RCC 7860 (cell line): ENCODE measurements at regions not wholly inside any gene's neighbourhood (a gene's known extent, or its start where the extent isn't known, plus 50 kb on each side); places are given as distances from the start of the nearest gene placed in this dataset.

Experiments used
- DNase-seq: peaks from one replicate; pipeline ENCODE4 v3.0.0-alpha.2; 2015; ENCODE audit warnings: low spot score
- FAIRE-seq: peaks from 2 replicates; lab custom pipeline; 2012; peaks lifted over from hg19 to GRCh38; lab: Jason Lieb, UNC

DNA sequence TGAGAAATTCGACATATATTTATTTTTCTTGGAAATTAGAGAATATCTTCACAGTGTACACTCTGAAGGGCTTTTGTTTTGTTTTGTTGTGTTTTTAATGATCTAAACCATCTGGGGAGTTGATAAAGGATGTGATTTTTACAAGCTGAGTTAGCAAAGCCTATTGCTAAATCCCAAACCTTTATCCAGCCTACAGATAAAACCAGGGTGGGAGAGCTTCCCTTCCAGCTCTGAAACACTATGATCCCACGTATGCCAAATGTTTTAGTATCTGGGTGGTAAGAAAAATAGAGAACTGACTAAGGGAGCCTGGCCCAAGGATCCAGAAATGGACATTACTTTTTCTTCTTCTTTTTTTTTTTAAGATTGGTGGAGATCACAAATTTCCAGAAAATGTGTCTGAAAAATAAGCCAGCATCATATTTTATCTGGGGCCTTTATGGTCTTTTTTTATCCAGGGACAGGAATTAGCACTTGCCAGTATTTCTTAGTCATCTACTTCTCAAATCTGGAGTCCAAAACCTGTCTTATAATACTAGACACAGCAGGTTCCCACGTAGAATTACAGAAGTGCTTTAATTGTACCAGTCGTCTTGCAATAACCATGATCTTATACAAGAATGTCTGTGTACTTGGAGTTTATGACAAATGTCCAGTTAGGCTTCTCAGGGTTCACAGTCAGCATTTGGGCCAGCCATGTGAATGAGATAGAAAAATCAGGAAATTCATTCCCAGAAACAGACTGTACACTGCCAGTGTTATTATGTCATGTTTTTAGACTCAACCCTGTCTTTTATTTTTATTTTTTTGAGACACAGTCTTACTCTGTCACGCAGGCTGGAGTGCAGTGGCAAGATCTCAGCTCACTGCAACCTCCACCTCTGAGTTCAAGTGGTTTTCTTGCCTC is 290.8 kb upstream of the MPDZ start:
- DNase-seq, result no peak

DNA sequence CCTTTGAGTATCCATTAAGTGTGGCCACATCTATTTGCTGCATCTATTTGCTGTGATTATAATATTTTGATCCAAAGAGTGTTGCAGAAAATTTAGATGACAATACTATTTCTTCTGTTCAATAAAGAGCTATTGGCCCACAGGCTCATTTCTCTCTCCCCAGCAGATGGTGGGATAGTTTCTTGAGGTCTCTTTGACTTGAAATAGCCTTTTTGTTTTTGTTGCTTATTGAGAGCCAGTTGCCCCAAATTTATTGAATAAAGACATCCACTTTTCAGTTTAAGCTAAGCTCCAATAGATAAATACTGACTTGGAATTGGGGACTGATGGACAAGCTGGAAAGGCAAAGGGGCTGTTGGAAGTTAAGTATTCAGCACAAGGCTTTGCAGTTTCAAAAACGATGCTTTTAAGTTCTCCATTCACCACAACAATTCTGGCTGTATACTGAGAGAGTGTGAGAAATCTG is 290.1 kb upstream of the MPDZ start:
- FAIRE-seq, result no peak
- no peak for DNase-seq

More for the DNA sequence above, 290.8 kb upstream of the MPDZ start:
- no peak for FAIRE-seq

DNA sequence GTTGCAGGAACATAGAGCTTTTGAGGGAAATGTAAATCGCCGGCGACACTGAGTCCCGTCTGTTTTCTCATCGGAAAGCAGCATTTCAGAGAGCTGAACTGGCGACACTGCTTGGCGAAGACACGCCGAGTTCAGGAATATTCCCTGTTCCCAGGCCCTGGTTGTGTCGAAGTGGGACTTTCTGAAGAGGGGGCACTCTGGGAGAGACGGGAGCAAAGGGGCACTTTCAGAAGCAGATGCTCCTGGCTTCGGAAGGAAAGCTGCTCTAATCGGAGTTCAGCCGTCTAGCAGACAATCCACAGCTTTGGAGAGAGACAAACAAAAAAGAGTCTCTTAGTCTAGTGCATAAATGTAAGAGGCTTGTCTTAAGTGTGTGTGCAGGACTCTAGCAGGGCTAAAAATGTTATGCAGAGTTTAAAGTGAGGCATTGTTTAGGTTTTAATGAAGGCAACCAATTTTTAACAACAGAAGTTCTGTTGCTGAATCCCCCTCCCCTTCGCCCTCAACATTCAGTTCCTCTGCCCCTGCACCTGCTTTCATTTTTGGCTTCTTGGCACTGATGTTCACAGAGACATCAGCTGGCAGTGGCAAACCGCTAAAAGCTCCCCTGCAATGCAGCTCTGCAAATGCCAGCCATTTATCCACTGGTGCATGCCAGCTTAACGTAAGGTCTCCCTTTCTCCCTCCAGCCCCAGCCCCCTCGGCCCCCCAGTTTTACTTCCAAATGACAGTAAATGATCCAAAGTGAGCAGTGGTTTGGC is 289.5 kb upstream of the MPDZ start:
- FAIRE-seq (no peak), DNase-seq (no peak)

DNA sequence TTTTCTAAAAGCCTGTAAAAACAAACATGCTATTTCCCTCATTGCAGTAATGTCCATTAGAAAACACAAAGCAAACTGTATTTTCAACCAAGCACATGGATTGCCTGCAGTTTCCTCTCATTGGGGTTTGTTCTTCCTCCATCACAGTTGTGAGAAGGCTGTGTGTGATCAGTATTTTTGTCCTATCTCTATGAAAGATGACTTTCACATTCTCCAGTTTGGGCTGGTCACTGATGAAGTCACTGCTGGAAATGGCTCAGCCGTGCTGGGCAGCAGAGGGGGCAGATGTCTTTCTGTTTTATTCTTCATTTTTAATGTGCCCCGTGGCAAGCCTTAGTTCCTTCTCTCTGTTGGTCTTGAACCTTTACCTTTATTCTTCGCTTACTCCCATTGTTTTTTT is 288.9 kb upstream of the MPDZ start:
- DNase-seq, result no peak

DNA sequence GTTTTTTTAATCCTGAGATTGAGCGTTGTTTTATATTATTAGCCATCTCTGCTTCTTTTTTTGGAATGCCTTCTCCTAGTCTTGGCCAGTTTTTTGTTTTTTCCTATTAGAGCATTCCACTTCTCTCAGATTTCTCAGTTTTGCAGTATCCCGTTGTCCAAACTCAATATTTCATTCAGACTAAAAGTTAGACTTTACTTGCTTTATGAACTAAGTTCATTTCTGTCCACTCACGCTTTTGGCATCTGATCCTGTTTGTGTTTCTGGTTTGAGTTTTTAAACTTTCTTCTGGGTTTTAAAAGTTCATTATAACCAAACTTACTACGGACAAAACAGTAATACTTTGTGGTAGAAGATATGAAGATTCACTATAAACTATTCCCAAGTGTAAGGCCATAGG is 288.3 kb upstream of the MPDZ start:
- DNase-seq (no peak), FAIRE-seq (no peak)

More for the DNA sequence above, 288.9 kb upstream of the MPDZ start:
- FAIRE-seq, result no peak

DNA sequence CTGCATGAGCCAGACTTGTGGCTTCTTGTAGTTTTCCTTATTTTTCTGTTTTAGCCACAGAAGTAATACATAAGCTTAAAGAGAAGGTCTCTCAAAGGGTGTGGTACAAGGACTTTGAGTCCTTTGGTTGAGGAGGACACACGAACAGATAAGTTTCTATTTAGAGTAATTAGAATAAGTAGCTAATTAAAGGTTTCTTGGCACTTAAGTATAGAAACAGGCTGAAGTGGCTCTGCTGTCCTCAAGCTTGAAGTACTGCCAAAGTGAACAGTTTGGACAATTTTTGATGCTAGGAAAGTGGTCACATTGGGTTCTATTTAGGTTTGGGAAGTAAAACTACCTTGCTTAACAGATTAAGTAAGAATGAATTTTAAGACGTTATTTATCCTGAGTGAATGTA is 278.3 kb upstream of the MPDZ start:
- FAIRE-seq, result no peak
- no peak for DNase-seq

DNA sequence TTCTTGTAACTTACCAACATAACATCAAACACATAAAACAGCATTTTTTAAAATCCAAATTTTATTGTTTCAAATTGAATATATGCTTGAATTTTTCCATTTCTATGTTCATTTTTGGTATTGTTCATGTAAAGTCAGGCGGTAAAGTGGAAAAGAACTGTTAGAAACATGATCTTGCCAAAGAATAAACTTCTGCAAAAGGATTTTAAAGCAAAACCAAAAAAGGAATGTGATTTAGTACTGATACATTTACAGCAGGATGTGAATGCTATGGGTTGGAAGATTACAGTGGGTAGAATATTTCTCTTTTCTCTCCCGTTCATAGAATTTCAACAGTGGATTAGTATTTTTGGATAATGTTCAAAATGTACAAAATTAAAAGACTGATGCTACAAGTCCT is 277.2 kb upstream of the MPDZ start:
- DNase-seq (no peak), FAIRE-seq (no peak)

DNA sequence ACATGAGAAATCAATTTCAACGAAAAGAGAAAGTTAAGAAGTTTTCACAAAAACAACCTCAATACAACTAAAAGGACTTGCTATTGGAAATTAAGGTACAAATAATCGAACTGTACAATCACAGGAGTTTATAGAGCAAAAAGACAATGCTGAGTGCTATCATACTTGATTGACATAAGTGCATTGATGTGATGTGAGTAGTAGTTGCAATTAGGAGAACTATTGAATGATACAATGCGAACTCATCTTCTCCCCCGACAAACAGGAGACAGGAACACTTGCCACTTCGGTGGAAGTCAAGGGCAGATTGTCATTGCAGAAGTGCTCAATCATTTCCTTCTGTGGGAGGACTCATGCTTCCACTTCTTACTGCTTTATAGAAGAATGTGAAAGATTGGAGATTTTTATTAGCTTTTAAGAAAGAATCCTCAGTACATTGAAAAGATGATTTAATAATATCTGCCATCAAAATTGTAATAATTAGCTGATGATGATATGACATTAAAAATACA is 276.6 kb upstream of the MPDZ start:
- DNase-seq (no peak), FAIRE-seq (no peak)

DNA sequence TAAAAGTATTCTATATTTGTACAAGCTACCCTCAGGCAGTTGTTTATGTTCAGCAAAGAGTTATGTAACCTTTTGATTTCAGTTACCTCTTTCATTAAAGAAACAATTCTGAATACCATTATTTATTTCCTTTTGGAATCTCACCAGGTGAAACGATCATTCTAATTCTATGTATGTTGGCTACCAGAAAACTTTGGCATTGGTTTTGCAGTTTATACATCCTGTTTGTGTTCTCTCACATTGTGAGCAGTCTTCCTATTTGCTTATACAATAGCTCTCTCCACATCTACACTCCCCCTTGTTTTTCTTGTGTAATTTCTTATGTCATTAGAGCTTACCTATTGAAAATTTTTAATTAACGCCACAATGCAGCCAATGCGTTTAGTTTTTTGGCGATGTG is 276.0 kb upstream of the MPDZ start:
- FAIRE-seq (no peak), DNase-seq (no peak)

DNA sequence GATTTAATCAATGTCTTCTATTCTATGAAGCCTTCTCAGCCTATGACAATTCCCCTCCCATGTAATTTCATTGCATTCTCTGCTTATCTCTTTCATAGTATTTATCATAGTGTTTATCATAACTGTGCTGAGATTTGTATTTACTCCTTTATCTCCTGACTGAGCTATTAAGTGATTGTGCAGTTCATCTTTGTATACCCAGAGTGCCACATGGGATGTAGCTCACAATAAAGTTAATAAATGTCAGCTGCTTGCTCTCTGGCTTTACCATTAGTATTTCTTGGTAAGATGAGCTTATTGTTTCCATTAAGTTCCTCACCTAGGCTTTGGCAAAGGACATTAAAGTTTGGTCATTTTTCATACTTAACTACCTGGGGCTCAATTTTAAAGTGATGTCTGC is 275.1 kb upstream of the MPDZ start:
- FAIRE-seq, result no peak
- no peak for DNase-seq

DNA sequence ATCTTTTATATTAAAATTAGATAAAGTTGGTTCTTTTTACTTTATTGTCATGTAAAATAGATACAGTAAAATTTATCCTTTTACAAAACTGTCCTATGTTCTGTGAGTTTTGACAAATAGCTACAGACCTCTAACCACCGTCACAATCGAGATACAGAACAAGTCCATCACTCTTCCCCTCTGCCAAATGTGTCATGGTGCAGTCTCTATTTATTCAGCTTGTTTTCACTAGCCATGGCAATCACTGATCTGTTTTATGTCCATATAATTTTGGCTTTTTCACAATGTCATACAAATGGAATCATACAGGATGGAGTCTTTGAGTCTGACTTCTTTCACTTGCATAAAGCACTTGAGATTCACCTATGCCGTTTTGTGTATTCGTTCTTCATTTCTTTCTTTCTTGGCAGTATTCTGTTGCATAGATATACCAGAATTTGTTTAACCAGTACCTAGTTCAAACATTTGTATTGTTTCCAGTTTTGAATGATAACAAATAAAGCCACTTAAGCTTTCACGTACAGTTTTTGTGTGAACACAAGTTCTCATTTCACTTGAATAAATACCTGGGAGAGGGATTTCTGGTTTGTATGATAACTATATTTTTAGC is 273.2 kb upstream of the MPDZ start:
- no peak for FAIRE-seq
- no peak for DNase-seq

DNA sequence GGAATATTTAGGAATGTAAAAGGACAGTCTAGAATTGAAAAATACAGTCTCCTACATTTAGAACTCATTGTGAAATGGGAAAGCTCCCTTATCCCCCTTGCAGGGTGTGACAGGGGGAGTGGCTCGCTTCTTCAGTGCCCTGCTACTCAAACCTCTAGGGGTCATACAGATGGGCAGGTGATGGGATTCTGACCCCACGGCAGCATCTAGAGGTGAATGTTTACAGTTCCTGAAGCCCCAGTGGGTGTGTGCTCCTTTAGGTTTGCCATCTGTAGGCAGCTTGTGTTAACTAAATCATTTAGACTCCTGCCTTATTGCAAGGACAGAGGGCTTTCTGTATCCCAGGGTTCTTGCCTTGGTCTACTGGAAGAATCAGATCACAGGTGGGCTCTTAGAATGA is 271.0 kb upstream of the MPDZ start:
- DNase-seq (no peak), FAIRE-seq (no peak)

DNA sequence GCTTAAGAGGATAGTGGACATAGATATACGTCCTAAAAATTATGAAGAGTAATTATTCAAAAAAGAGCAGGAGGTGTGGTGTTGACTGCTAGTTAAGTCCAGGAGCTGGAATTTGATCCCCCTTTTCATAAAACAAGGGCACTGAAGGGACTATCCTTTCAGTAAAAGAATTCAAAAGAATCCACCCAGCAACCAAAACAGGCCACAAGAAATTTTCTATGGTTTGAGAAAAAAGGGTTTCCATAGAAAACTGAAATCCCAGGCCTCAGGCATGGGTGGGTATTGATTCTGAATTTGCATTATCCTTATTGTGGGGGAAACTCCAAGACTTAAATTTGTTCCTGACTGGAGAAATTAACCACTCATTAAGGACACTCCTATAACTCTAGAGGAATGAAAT is 269.0 kb upstream of the MPDZ start:
- FAIRE-seq (no peak), DNase-seq (no peak)

DNA sequence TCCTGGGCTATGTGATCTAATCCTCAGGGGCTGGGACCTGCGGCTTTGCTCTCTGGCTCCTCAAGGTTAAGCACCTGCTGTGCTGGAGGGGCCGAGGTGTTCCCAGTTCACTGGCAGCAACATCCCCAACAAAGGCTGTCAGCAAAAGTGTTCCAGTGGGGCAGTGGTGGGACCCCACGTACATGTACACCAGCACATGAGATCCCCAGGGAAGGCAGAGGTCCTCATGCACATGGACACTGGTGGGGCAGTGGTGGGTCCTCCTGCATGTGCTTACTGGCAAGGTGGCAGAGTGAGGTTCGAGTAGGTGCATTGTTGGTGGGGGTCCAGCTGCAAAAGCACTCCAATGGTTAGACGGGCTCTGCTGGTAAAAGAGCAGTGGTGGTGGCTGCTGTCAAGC is 255.6 kb upstream of the MPDZ start:
- no peak for FAIRE-seq

DNA sequence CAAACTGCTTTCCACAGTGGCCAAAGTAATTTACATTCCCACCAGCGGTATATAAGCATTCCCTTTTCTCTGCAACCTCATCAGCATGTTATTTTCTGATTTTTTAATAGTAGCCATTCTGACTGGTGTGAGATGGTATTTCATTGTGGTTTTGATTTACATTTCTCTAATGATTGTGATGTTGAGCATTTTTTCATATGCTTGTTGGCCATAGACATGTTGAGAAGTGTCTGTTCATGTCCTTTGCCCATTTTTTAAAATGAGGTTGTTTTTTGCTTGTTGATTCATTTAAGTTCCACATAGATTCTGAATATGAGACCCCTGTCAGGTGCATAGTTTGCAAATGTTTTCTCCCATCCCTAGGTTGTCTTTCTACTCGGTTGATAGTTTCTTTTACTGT is 254.5 kb upstream of the MPDZ start:
- FAIRE-seq (no peak), DNase-seq (no peak)

More for the DNA sequence above, 255.6 kb upstream of the MPDZ start:
- no peak for DNase-seq

DNA sequence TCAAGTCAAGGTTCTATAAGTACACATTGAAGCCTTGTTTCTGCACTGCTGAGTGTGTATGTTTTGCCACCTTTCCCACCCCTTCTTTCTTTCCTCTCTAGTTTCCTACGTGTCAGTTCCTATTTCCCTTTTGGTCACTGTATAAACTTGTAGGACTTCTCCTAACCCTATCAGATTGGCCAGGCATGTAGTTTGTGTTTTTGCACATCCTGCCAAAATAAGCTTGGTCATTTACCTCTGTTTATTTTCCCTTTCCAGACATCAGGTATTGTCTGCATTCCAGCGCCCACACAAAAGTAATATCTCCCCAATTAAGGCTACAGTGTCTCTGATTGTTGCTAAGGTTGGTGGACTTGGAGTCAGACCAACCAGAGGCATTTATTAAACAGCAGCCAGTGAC is 252.9 kb upstream of the MPDZ start:
- FAIRE-seq (no peak), DNase-seq (no peak)

DNA sequence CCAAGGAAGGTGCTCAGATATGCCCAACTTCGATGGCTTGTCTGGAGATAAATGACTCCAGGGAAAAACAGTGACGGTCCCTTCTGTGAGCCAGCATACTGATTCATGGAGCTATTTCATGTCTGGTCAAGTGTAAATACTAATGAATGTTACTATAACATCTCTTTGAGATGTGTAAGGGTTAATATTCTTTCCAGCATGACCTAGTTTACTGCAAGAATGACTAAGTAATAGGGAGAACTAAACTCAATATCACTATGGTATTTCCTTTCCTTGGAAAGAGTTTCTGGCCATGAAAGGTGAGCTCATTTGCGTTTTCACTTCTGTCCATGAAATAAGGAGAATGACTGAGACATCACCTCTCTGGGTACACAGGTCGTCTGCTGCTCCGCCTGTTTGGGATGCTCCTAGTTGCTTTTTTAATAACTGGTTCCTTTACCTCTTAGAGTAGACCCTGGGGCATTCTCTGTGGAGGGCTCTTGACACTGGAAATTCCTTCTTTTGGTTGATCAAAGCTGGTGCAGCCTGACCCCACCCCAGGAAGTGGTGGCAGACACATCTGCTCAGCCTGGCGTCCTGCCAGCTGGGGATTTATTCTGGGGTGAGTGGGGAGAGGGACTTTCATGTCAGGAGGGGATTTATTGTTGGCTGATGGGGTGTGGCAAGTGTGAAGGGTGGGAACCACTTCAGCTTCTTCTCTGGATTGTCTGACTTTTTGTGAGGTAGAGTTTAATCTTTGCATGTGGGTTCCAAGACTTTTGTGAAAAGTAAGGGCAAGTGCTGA is 250.0 kb upstream of the MPDZ start:
- no peak for FAIRE-seq
- no peak for DNase-seq

DNA sequence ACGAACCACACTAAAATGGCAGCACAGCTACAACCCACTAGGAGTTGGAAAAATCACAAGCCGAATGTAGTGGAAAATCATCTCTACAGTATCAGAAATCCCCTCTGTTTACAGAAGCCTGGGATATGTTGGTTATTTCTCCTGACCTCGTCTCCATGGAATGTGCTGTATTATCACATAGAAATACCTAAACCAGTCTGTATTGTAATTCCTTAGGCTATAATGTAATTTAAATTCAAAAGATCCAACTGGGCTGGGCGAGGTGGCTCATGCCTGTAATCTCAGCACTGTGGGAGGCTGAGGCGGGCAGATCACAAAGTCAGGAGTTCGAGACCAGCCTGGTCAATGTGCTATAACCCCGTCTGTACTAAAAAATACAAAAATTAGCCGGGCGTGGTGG is 244.8 kb upstream of the MPDZ start:
- no peak for DNase-seq

DNA sequence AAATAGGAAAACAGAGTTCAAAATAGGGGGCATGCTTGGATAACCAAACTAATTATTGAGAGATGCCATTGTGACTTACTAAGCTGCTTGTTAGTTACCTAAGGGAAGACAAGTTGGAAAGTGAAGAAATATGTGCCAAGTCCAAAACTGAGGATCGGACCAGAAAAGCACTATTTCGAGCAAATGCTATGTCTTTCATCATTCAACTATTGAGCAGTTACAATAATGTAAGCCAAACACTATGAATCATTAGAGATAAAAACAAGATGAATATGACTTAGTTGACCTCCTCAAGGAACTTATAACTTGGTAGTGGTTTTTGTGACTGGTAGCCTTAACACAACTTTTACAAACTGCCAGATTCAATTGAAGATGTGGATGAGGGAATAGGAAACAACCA is 240.6 kb upstream of the MPDZ start:
- FAIRE-seq, result no peak
- DNase-seq, result no peak

More for the DNA sequence above, 244.8 kb upstream of the MPDZ start:
- no peak for FAIRE-seq

DNA sequence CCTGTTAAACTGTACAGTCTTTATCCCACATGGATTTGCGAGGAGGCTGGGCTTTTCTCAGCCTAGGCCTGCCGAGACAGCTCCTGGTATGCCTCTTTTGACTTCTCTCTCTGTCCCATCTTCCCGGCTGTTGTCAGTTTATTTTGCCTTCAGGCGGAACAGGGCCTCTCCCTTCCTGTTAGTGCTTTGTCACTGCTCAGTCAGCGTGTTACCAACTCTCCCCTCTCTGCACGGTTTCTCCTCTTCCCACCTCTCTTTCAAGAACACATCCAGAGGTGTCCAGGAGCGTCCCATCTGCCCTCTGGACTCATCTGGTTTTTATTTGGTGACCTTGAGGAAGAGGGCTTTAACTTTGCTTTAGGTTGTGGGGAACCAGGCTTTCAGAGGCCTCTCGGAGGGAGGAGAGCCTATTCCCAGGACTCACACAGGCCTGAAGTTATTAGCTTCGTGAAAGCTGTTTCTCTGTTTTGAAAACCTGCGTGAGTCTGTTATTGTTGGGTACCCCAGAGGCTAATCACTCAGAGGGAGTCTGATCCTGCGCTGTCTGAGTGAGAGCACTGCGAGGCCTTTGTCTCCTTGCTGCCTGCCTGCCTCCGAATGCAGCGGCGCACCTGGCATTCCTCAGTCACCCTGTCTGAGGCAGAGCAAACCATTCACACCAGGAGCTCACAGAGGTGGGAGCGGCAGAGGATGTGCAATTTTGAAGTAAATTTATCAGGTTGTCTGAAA is 234.4 kb upstream of the MPDZ start:
- FAIRE-seq (no peak), DNase-seq (no peak)
